ENCODE measurements at regions not wholly inside any gene's neighbourhood (a gene's known extent, or its start where the extent isn't known, plus 50 kb on each side); places are given as distances from the start of the nearest gene placed in this dataset.

GRCh38 chr11:45572354-45573123 is 92.9 kb downstream of the CHST1 start:
- no peak for ATAC-seq
- no peak for TF ChIP-seq POLR2A (IDR thresholded peaks at IDR 0.05)
- TF ChIP-seq CTCF (IDR thresholded peaks at IDR 0.05): no peak
- Histone ChIP-seq H3K4me3 (no peak overlapping the region), H3K4me1 (no peaks in the 10 kb centered on the region), H3K9me3 (no peaks in the 10 kb centered on the region), H3K36me3 (no peaks in the 10 kb centered on the region), H3K27me3 (peaks cover 0 to 40% (median 8%) of the 10 kb centered on the region in 9 donors), H3K27ac (no peak overlapping the region)
- DNase-seq: no peak
- WGBS, 4 donors: 73 to 76% (median 74%) methylated on average over 6 to 7 of the region's 7 CpGs
- intact Hi-C loops (cut with DNase I): no loop called here

- intact Hi-C loops (cut with DNase I): no loop called here
- TF ChIP-seq CTCF (IDR thresholded peaks at IDR 0.05) (no peak), POLR2A (IDR thresholded peaks at IDR 0.05) (no peak)
- no peak for DNase-seq
- no peaks in the 10 kb centered on the region for H3K36me3 ChIP-seq
- ATAC-seq: no peak
- H3K4me1 ChIP-seq: no peaks in the 10 kb centered on the region
- peaks cover 0 to 16% (median 0%) of the 10 kb centered on the region in 9 donors for H3K27me3 ChIP-seq
- no peak overlapping the region for H3K4me3 ChIP-seq
- H3K9me3 ChIP-seq: no peaks in the 10 kb centered on the region
- WGBS, 4 donors: 68 to 83% (median 78%) methylated on average over 8 of the region's 8 CpGs
- no peak overlapping the region for H3K27ac ChIP-seq
Measured at GRCh38 chr11:45569776-45570175, 95.6 kb downstream of the CHST1 start.

GRCh38 chr11:45568049-45568448 is 97.4 kb downstream of the CHST1 start:
- Histone ChIP-seq H3K27me3 (peaks cover 0 to 6% (median 0%) of the 10 kb centered on the region in 9 donors), H3K4me3 (no peak overlapping the region), H3K27ac (no peak overlapping the region), H3K36me3 (no peaks in the 10 kb centered on the region), H3K9me3 (no peaks in the 10 kb centered on the region), H3K4me1 (no peaks in the 10 kb centered on the region)
- intact Hi-C loops (cut with DNase I): no loop called here
- TF ChIP-seq CTCF (IDR thresholded peaks at IDR 0.05) (no peak), POLR2A (IDR thresholded peaks at IDR 0.05) (no peak)
- 79 to 86% (median 85%) methylated on average over 4 of the region's 4 CpGs for WGBS, 4 donors
- no peak for DNase-seq
- ATAC-seq: no peak

GRCh38 chr11:45565446-45565988 is 99.9 kb downstream of the CHST1 start:
- 89 to 93% (median 89%) methylated on average over 4 of the region's 4 CpGs for WGBS, 4 donors
- no peak for DNase-seq
- no peaks in the 10 kb centered on the region for H3K9me3 ChIP-seq
- ATAC-seq: no peak
- no peak overlapping the region for H3K4me3 ChIP-seq
- peaks cover 0 to 10% (median 6%) of the 10 kb centered on the region in 12 donors for H3K4me1 ChIP-seq
- TF ChIP-seq POLR2A (IDR thresholded peaks at IDR 0.05) (no peak), CTCF (IDR thresholded peaks at IDR 0.05) (no peak)
- no peak overlapping the region for H3K27ac ChIP-seq
- intact Hi-C loops (cut with DNase I): no loop called here
- peaks cover 0 to 2% (median 0%) of the 10 kb centered on the region in 9 donors for H3K27me3 ChIP-seq
- H3K36me3 ChIP-seq: no peaks in the 10 kb centered on the region

All from heart left ventricle (tissue), 16 donors.